ENCODE measurements at regions not wholly inside any gene's neighbourhood (a gene's known extent, or its start where the extent isn't known, plus 50 kb on each side); places are given as distances from the start of the nearest gene placed in this dataset.

DNA sequence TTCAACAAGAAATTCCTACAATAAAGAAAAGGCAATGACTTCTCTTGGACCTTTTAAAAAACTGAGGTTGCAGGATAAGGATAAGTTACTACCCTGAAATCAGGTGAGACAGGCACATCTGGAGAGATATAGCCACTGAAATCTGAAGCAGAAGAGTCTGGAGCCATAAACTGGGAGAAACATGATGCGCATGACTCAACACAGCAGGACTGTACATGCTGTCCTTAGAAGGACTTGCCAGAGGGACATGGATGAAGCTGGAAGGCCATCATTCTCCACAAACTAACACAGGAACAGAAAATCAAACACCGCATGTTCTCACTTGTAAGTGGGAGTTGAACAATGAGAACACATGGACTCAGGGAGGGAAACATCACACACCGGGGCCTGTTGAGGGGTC is 1020.2 kb downstream of the AGBL1 start:
- no peak for TF ChIP-seq JUND (IDR thresholded peaks at IDR 0.05; ENCODE audit: low read depth)
- no peak for DNase-seq (ENCODE audit: low read depth in 1 of 2, low spot score in 1 of 2)
- in situ Hi-C loops (cut with HindIII; ENCODE audit: low pct_unique_long_range_greater_than_20kb, low sequenced_read_pairs): no loop called here

DNA sequence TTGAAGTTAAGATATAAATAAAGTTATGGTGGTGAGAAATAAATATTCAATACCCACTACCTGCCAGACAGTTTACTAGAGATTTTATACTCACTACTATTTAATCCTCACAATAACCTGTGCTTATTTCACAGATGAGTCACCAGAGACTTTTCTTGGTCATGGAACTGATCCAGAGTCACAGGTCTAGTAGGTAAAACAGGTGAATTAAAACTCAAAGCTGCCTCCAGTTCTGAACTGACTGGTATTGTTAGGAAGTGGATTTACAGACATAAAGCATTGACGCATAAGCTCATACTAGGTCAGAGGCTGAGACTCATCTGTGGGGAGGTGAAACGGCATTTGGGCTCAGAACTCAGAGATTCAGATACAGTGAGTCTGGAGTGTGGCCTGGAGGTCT is 1009.9 kb downstream of the AGBL1 start:
- no peak for TF ChIP-seq JUND (IDR thresholded peaks at IDR 0.05; ENCODE audit: low read depth)
- in situ Hi-C loops (cut with HindIII; ENCODE audit: low pct_unique_long_range_greater_than_20kb, low sequenced_read_pairs): no loop called here
- no peak for DNase-seq (ENCODE audit: low read depth in 1 of 2, low spot score in 1 of 2)

DNA sequence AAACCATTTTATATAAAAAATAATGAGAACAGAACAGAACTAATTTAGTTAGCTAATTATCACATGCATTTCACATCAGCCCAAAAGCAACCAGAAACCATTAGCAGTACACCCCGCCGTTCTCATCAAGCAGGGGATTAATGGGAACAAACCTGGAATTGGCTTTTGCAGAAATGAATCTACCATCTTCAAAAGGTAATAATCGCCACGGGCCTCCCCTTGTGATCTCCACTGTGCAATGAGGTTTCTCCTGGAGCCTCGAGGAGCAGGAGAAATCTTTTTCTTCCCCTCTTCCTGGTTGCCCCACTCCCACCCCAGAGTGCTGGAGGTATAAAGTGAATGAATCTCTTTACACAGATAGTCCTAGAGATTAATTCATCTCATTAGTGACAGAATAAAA is 1003.5 kb downstream of the AGBL1 start:
- in situ Hi-C loops (cut with HindIII; ENCODE audit: low pct_unique_long_range_greater_than_20kb, low sequenced_read_pairs): no loop called here
- no peak for DNase-seq (ENCODE audit: low read depth in 1 of 2, low spot score in 1 of 2)
- no peak for TF ChIP-seq JUND (IDR thresholded peaks at IDR 0.05; ENCODE audit: low read depth)

DNA sequence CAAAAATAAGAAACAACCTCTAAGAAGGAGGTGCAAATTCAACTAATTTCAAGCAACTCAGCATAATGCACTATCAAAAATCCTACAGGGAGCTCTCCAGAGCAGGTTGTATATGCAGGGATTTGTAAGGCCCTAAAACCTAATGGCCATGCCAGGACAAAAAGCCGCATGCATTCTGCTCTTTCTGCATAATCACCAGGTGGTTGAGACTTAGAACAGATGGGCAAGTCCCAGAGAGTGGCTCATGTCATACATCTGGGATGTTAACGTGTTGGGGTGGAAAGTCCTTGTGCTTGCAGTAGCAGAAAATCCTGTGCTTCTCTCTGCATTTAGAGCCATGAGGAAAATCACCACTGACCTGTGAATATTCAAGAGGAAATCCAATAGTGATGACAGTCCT is 1002.9 kb downstream of the AGBL1 start:
- DNase-seq (ENCODE audit: low read depth in 1 of 2, low spot score in 1 of 2): no peak
- in situ Hi-C loops (cut with HindIII; ENCODE audit: low pct_unique_long_range_greater_than_20kb, low sequenced_read_pairs): no loop called here
- TF ChIP-seq JUND (IDR thresholded peaks at IDR 0.05; ENCODE audit: low read depth): no peak

DNA sequence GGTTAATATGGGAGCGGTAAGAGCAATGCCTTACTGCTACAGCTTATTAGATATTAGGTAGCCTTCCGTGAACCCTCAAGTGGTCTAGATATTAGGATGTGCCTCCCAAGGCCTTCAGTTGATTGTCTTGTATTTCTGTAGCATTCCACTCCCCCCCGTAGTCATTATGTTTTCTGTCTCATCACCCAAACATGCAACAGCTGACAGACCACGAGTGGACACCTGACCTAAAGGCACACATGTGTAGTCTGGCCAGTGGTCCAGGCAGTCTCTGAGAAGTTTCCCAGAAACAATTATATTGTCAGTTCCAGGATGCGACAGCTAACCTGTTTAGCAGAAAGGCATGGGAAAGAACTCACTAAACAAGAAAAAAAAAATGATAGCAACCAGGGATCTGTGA is 1000.9 kb downstream of the AGBL1 start:
- no peak for DNase-seq (ENCODE audit: low read depth in 1 of 2, low spot score in 1 of 2)
- in situ Hi-C loops (cut with HindIII; ENCODE audit: low pct_unique_long_range_greater_than_20kb, low sequenced_read_pairs): no loop called here
- TF ChIP-seq JUND (IDR thresholded peaks at IDR 0.05; ENCODE audit: low read depth): no peak
